Stimulated activated CD8-positive, alpha-beta memory T cell treated with anti-CD3 and anti-CD28 coated beads, Interleukin-4, amount 100 ng/mL, for 4 hours (primary cell): ENCODE measurements at regions not wholly inside any gene's neighbourhood (a gene's known extent, or its start where the extent isn't known, plus 50 kb on each side); places are given as distances from the start of the nearest gene placed in this dataset.
"Not testable (repeated sequence)": the region's sequence is repeated elsewhere in the genome, so short reads cannot be mapped to it uniquely, and the experiment has no call there.

ENCODE experiments used
- DNase-seq, 2 donors: peaks; one replicate each; pipeline ENCODE4 v3.0.0-alpha.2; 2020; ENCODE audit warnings: low read depth in 2 of 2, low spot score in 1 of 2

- not testable (repeated sequence) for DNase-seq
Measured at GRCh38 chr9:85878872-85879597, 61.9 kb upstream of the NAA35 start.

GRCh38 chr9:85880507-85880906 is 60.4 kb upstream of the NAA35 start:
- DNase-seq, result not testable (repeated sequence)

- no peak for DNase-seq
Measured at GRCh38 chr9:85884256-85884655, 56.7 kb upstream of the NAA35 start.

- DNase-seq, result no peak
Measured at GRCh38 chr9:85890962-85891361, 50.0 kb upstream of the NAA35 start.
